Trophoblast cell (in vitro differentiated cells and primary cell): ENCODE measurements at regions not wholly inside any gene's neighbourhood (a gene's known extent, or its start where the extent isn't known, plus 50 kb on each side); places are given as distances from the start of the nearest gene placed in this dataset.
"Not testable (repeated sequence)": the region's sequence is repeated elsewhere in the genome, so short reads cannot be mapped to it uniquely, and the experiment has no call there.

Experiments
- DNase-seq, 2 donors: peaks; one replicate each; pipeline ENCODE4 v3.0.0-alpha.2; 2016
- H2AFZ ChIP-seq: 2 replicates; pipeline ENCODE4 v1.6.1; 2013; ENCODE audit warnings: low read length, moderate library complexity, mild to moderate bottlenecking; ENCODE audit not compliant: insufficient read depth, poor library complexity
- H2AK5ac ChIP-seq: 2 replicates; pipeline ENCODE4 v1.6.1; 2013; ENCODE audit warnings: mild to moderate bottlenecking, low read length
- H2BK120ac ChIP-seq: 2 replicates; pipeline ENCODE4 v1.6.1; 2013; ENCODE audit warnings: low read length, mild to moderate bottlenecking, moderate library complexity; ENCODE audit not compliant: insufficient read depth, poor library complexity
- H2BK12ac ChIP-seq: 2 replicates; pipeline ENCODE4 v1.6.1; 2013; ENCODE audit warnings: mild to moderate bottlenecking, low read length, moderate library complexity
- H2BK5ac ChIP-seq: 2 replicates; pipeline ENCODE4 v1.6.1; 2013; ENCODE audit warnings: low read length, low read depth, moderate library complexity, mild to moderate bottlenecking; ENCODE audit not compliant: poor library complexity
- H3K14ac ChIP-seq: 2 replicates; pipeline ENCODE4 v1.6.1; 2013; ENCODE audit warnings: mild to moderate bottlenecking, low read length
- H3K18ac ChIP-seq: 2 replicates; pipeline ENCODE4 v1.6.1; 2013; ENCODE audit warnings: mild to moderate bottlenecking, low read length
- H3K23ac ChIP-seq: 2 replicates; pipeline ENCODE4 v1.6.1; 2013; ENCODE audit warnings: low read length
- H3K27ac ChIP-seq: 2 replicates; pipeline ENCODE4 v1.5.1; 2013; ENCODE audit warnings: low read depth, mild to moderate bottlenecking, inconsistent platforms, low read length, moderate library complexity
- H3K27me3 ChIP-seq: 2 replicates; pipeline ENCODE4 v1.6.1; 2013; ENCODE audit warnings: inconsistent platforms, mild to moderate bottlenecking, low read length, moderate library complexity; ENCODE audit not compliant: insufficient read depth
- H3K36me3 ChIP-seq, 2 experiments: 1 replicate in 1 of 2; 2 replicates in 1 of 2; pipeline ENCODE4 v1.6.1; 2013; ENCODE audit warnings: low read length in 2 of 2, mild to moderate bottlenecking in 2 of 2, moderate library complexity in 1 of 2; ENCODE audit not compliant: insufficient read depth in 2 of 2, control insufficient read depth in 1 of 2
- H3K4ac ChIP-seq: 2 replicates; pipeline ENCODE4 v1.6.1; 2013; ENCODE audit warnings: low read depth, mild to moderate bottlenecking, low read length, moderate library complexity
- H3K4me1 ChIP-seq, 2 experiments: 1 replicate in 1 of 2; 2 replicates in 1 of 2; pipeline ENCODE4 v1.6.1; 2013; ENCODE audit warnings: low read length in 2 of 2, mild to moderate bottlenecking in 2 of 2, moderate library complexity in 1 of 2; ENCODE audit not compliant: insufficient read depth in 2 of 2, control insufficient read depth in 1 of 2
- H3K4me2 ChIP-seq: 2 replicates; pipeline ENCODE4 v1.6.1; 2013; ENCODE audit warnings: inconsistent platforms, mild to moderate bottlenecking, low read length, moderate library complexity
- H3K4me3 ChIP-seq: 2 replicates; pipeline ENCODE4 v1.5.1; 2013; ENCODE audit warnings: mild to moderate bottlenecking, low read depth, low read length, inconsistent platforms
- H3K79me1 ChIP-seq: one replicate; pipeline ENCODE4 v1.6.1; 2013; ENCODE audit warnings: low read length
- H3K79me2 ChIP-seq: 2 replicates; pipeline ENCODE4 v1.6.1; 2013; ENCODE audit warnings: low read length, mild to moderate bottlenecking; ENCODE audit not compliant: control insufficient read depth, insufficient read depth, poor library complexity
- H3K9ac ChIP-seq: 2 replicates; pipeline ENCODE4 v1.6.1; 2013; ENCODE audit warnings: mild to moderate bottlenecking, low read length
- H3K9me3 ChIP-seq: 2 replicates; pipeline ENCODE4 v1.6.1; 2013; ENCODE audit warnings: low read depth, mild to moderate bottlenecking, control low read depth, inconsistent platforms, low read length; ENCODE audit not compliant: insufficient read depth
- H4K12ac ChIP-seq: 2 replicates; pipeline ENCODE4 v1.6.1; 2013; ENCODE audit warnings: low read depth, mild to moderate bottlenecking, low read length, moderate library complexity
- H4K8ac ChIP-seq: 2 replicates; pipeline ENCODE4 v1.6.1; 2013; ENCODE audit warnings: low read depth, mild to moderate bottlenecking, low read length, moderate library complexity
- H4K91ac ChIP-seq: one replicate; pipeline ENCODE4 v1.6.1; 2013; ENCODE audit warnings: low read depth, mild to moderate bottlenecking, low read length, moderate library complexity
- WGBS: extraction: QIAGEN DNeasy Blood & Tissue Kit; methylation state at CpG from one replicate; pipeline ENCODE4 v1.1.7; 2013; ENCODE audit warnings: missing lambda C conversion rate; ENCODE audit not compliant: insufficient read length, insufficient coverage; ENCODE audit errors: extremely low coverage; 5-methylcytosine and 5-hydroxymethylcytosine counted together

GRCh38 chr5:52073993-52074689 is 690.9 kb downstream of the ISL1 start:
- Histone ChIP-seq H2BK12ac (no peak overlapping the region), H2BK120ac (no peak overlapping the region), H3K79me1 (no peaks in the 10 kb centered on the region), H3K36me3 (no peaks in the 10 kb centered on the region), H3K4me3 (no peak overlapping the region), H3K4me1 (no peaks in the 10 kb centered on the region), H3K18ac (no peak overlapping the region), H4K8ac (no peak overlapping the region), H4K12ac (no peak overlapping the region), H2AK5ac (no peak overlapping the region), H3K27me3 (no peaks in the 10 kb centered on the region), H3K14ac (no peak overlapping the region), H3K4me2 (no peak overlapping the region), H3K9me3 (no peaks in the 10 kb centered on the region), H3K27ac (no peak overlapping the region), H3K23ac (no peak overlapping the region), H3K4ac (no peak overlapping the region), H2BK5ac (no peak overlapping the region), H2AFZ (no peak overlapping the region), H4K91ac (no peak overlapping the region), H3K79me2 (no peaks in the 10 kb centered on the region), H3K9ac (no peak overlapping the region)
- peak in 1 of 2 donors; percentile 0 for DNase-seq
- WGBS = no CpG with 5 or more reads among the region's 5 CpGs

GRCh38 chr5:52077941-52078815 is 694.9 kb downstream of the ISL1 start:
- no CpG with 5 or more reads among the region's 5 CpGs for WGBS
- no peak overlapping the region for H2BK5ac ChIP-seq

GRCh38 chr5:52102311-52102710 is 685.4 kb upstream of the ITGA1 start:
- H3K79me1 ChIP-seq, DNase-seq, H4K8ac ChIP-seq, H3K18ac ChIP-seq, H3K14ac ChIP-seq, H3K23ac ChIP-seq, H2BK120ac ChIP-seq, H3K9ac ChIP-seq, H3K4me2 ChIP-seq, H2BK5ac ChIP-seq, H3K27me3 ChIP-seq, H4K91ac ChIP-seq, H3K79me2 ChIP-seq, H3K36me3 ChIP-seq, H3K4me1 ChIP-seq, H2BK12ac ChIP-seq, H3K4me3 ChIP-seq, H3K4ac ChIP-seq, H3K27ac ChIP-seq, H3K9me3 ChIP-seq, H4K12ac ChIP-seq, H2AK5ac ChIP-seq, H2AFZ ChIP-seq: not testable (repeated sequence)
- no CpG with 5 or more reads among the region's 5 CpGs for WGBS

More at GRCh38 chr5:52077941-52078815, 694.9 kb downstream of the ISL1 start:
- no peak overlapping the region for H4K91ac ChIP-seq
- H4K12ac ChIP-seq = no peak overlapping the region
- H3K4ac ChIP-seq = no peak overlapping the region
- H3K4me1 ChIP-seq = no peaks in the 10 kb centered on the region
- no peak overlapping the region for H3K14ac ChIP-seq
- H3K18ac ChIP-seq = no peak overlapping the region
- H2AFZ ChIP-seq = no peak overlapping the region
- no peak overlapping the region for H3K23ac ChIP-seq
- no peaks in the 10 kb centered on the region for H3K27me3 ChIP-seq
- no peaks in the 10 kb centered on the region for H3K79me1 ChIP-seq
- no peak overlapping the region for H2BK120ac ChIP-seq
- H3K4me3 ChIP-seq = no peak overlapping the region
- no peak overlapping the region for H3K27ac ChIP-seq
- H3K36me3 ChIP-seq = no peaks in the 10 kb centered on the region
- H3K9ac ChIP-seq = no peak overlapping the region
- H2AK5ac ChIP-seq = no peak overlapping the region
- H3K4me2 ChIP-seq = no peak overlapping the region
- H4K8ac ChIP-seq = no peak overlapping the region
- no peaks in the 10 kb centered on the region for H3K79me2 ChIP-seq
- no peak for DNase-seq
- peaks cover 1% of the 10 kb centered on the region for H3K9me3 ChIP-seq
- H2BK12ac ChIP-seq = no peak overlapping the region

GRCh38 chr5:52107210-52107905 is 680.4 kb upstream of the ITGA1 start:
- Histone ChIP-seq H3K4me3 (no peak overlapping the region), H3K9ac (no peak overlapping the region), H3K79me2 (no peaks in the 10 kb centered on the region), H3K23ac (no peak overlapping the region), H2BK120ac (no peak overlapping the region), H4K91ac (no peak overlapping the region), H3K27me3 (no peaks in the 10 kb centered on the region), H3K4ac (no peak overlapping the region), H2AK5ac (no peak overlapping the region), H3K27ac (no peak overlapping the region), H3K4me1 (no peaks in the 10 kb centered on the region), H4K8ac (no peak overlapping the region), H3K9me3 (no peaks in the 10 kb centered on the region), H2AFZ (no peak overlapping the region), H4K12ac (no peak overlapping the region), H3K79me1 (no peaks in the 10 kb centered on the region), H3K18ac (no peak overlapping the region), H3K4me2 (no peak overlapping the region), H3K36me3 (no peaks in the 10 kb centered on the region), H2BK12ac (no peak overlapping the region), H2BK5ac (no peak overlapping the region), H3K14ac (no peak overlapping the region)
- no peak for DNase-seq
- WGBS = no CpG with 5 or more reads among the region's 4 CpGs
